HG03196 (cell line): ENCODE measurements at regions not wholly inside any gene's neighbourhood (a gene's known extent, or its start where the extent isn't known, plus 50 kb on each side); places are given as distances from the start of the nearest gene placed in this dataset.
"Not testable (repeated sequence)": the region's sequence is repeated elsewhere in the genome, so short reads cannot be mapped to it uniquely, and the experiment has no call there.

Experiments used
- ATAC-seq: cut with Tn5 transposase; IDR thresholded peaks from one replicate; pipeline ENCODE4 v1.9.1; 2021; ENCODE audit not compliant: unreplicated experiment

- no peak for ATAC-seq
Observed at GRCh38 chr1:209132736-209133467, 450.6 kb upstream of the CAMK1G start.

- no peak for ATAC-seq
Observed at GRCh38 chr1:209134001-209134400, 449.5 kb upstream of the CAMK1G start.

DNA sequence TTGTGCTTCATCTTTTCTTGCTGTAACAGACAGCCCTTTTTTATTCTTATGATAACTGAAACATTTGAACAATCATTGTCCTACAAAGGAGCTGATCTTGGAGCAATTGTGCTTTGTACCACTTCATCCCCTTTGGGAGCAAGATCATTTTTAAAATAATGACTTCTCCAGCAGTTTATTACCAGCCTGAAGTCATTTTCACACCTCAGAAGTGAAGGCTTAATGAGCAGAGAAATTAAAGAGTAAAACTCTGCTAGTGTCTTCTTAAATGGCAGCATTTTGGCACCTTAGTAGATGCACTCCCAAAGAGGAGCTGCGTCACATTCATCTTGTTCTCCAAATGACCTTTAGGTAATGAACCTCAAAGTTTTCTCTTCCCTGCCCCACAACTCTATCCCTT lies 439.6 kb upstream of the CAMK1G start:
- ATAC-seq = no peak

- no peak for ATAC-seq
Observed at GRCh38 chr1:209150114-209150513, 433.4 kb upstream of the CAMK1G start.

DNA sequence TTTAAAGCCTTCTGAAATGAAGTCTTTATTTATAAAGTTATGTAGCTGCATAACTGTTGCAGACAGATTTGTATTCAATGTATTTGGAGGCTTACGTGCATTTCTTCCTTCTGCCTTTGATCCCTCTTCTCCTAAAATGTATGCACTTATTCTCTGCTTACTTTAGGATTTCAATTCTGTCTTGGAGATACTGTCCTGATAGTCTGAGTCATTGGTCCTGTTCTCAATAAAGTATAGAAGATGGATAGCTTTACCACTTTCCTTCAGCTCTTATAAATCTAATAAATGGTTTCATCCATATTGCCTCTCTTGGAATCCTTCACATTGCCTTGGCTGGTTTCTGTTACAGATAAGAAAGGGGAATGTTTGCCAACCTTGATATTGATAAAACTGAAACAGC lies 430.1 kb upstream of the CAMK1G start:
- ATAC-seq = no peak

- ATAC-seq = no peak
Observed at GRCh38 chr1:209154912-209155311, 428.6 kb upstream of the CAMK1G start.

GRCh38 chr1:209155546-209155945 lies 428.0 kb upstream of the CAMK1G start:
- ATAC-seq = no peak

DNA sequence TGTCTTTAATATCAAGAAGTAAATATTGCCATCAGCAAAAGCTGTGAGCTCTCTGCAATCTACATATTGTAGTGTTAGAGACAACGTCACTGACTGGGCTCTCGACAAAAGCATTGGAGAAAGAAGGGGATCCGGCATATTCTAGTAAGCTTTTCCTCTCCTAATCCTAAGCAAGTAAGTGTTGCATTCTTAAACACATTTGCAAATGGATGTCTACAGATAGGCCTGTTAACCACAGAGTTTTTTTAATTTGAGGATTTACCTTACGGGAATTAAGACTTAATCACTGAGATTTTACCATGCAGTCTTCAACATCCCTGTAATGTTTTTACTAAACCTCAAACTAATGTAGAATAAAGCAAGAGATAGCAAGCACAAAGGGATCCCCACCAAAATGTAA lies 426.5 kb upstream of the CAMK1G start:
- no peak for ATAC-seq

- no peak for ATAC-seq
Observed at GRCh38 chr1:209157546-209158249, 425.8 kb upstream of the CAMK1G start.

- no peak for ATAC-seq
Observed at GRCh38 chr1:209158851-209159250, 424.7 kb upstream of the CAMK1G start.

DNA sequence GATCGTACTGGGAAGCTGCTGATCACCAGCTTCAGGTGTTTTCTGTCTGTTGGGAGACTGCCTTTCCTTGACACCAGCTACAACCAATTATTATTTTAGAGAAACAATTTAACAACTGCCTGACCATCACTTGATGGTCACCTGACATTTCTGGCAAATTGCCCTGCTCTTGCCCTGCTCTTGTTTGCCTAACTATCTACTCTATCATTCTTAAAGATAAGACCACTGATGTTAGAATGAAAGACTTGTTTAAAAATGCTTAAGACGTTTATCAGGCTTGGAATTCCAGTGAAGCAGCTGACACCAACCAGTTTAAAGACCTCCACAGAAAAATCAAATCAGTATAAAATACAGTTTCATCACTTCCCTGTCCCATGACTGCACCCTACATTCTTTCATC lies 423.3 kb upstream of the CAMK1G start:
- no peak for ATAC-seq

GRCh38 chr1:209162651-209163050 lies 420.9 kb upstream of the CAMK1G start:
- ATAC-seq = no peak

- no peak for ATAC-seq
Observed at GRCh38 chr1:209168204-209168603, 415.3 kb upstream of the CAMK1G start.

DNA sequence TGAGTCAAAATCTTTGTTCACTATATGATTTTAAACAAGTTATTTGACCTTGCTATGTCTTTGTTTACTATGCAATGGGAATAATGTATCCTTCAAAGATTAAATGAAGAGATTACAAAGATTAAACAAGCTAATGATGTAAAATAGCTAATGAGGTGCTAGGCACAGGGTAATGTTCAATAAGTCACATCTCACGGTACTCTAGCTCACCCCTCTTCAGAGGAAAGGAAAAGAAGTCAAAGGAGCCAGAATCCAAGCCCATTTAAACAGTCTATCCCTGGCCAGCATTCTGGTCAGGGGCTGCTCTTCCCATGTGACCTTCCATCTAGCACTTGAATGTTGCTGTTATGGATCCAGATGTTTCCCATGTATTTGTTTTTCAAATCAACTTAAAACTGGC lies 412.4 kb upstream of the CAMK1G start:
- ATAC-seq = no peak

DNA sequence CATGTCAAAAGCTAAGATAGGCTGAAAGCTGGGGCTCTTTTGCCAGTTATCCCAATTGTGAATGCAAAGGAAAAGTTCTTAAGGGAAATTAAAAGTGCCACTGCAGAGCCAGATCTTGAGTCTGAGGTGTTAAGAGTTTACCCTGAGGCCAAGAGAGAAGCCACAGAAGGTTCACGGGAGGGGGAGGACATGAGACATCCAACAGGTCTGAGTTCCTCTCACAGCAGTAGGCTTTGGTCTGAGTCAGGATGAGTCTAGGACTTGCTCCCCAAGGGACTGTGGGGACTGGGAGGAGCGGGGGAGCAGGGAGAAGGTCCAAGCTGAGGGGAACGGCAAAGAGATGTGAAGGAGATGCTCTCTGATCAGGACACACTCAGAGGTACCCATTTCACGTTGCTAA lies 411.2 kb upstream of the CAMK1G start:
- no peak for ATAC-seq

GRCh38 chr1:209172792-209173542 lies 410.5 kb upstream of the CAMK1G start:
- ATAC-seq = not testable (repeated sequence)

- not testable (repeated sequence) for ATAC-seq
Observed at GRCh38 chr1:209173796-209174195, 409.7 kb upstream of the CAMK1G start.

- no peak for ATAC-seq
Observed at GRCh38 chr1:209176866-209177430, 406.6 kb upstream of the CAMK1G start.

- no peak for ATAC-seq
Observed at GRCh38 chr1:209183195-209183594, 400.3 kb upstream of the CAMK1G start.

DNA sequence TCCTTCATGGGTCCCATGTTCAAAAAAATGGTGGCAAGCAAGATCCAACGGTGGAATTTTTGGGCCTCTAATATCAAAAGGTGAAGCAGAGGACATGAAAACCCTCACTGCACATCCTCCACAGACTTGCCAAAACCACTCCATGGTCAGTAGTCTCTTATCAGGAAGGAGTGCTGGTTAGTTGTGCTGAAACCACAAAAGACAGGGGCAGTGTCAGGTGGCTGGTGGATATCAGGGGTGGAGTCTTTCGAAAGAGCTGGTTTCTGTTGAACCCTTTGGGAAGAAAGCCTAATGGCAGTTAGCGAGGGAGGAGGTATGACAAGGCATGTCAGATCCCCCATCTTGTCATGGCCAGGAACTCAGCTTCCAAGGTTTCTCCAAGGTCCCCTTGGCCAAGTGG lies 395.9 kb upstream of the CAMK1G start:
- no peak for ATAC-seq

GRCh38 chr1:209190591-209191261 lies 392.8 kb upstream of the CAMK1G start:
- peak; percentile 80 for ATAC-seq
